ENCODE measurements at regions not wholly inside any gene's neighbourhood (a gene's known extent, or its start where the extent isn't known, plus 50 kb on each side); places are given as distances from the start of the nearest gene placed in this dataset.

DNA sequence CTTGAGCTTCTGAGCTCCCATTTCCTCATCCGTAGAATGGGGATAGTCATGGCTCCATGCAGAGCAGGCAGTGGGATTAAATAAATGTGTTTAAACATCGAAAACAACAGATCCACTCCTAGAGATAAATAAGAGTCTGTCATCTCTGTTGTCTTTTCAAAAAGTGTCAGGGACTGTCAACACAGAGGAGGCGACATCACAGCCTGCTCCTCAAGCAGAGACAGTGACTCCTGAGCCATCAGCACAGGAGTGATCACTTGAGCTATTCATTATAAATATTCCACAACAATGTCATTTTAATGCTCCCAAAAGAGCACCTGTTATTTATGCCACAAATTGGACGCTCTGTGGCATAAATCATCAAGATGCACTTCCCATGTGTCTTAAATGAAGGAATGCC is 605.6 kb upstream of the CDH5 start:
- TF ChIP-seq, protein P1, sequence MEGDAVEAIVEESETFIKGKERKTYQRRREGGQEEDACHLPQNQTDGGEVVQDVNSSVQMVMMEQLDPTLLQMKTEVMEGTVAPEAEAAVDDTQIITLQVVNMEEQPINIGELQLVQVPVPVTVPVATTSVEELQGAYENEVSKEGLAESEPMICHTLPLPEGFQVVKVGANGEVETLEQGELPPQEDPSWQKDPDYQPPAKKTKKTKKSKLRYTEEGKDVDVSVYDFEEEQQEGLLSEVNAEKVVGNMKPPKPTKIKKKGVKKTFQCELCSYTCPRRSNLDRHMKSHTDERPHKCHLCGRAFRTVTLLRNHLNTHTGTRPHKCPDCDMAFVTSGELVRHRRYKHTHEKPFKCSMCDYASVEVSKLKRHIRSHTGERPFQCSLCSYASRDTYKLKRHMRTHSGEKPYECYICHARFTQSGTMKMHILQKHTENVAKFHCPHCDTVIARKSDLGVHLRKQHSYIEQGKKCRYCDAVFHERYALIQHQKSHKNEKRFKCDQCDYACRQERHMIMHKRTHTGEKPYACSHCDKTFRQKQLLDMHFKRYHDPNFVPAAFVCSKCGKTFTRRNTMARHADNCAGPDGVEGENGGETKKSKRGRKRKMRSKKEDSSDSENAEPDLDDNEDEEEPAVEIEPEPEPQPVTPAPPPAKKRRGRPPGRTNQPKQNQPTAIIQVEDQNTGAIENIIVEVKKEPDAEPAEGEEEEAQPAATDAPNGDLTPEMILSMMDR (IDR thresholded peaks at IDR 0.05): no peak
- WGBS, 2 donors: 83 to 84% methylated on average over 4 of the region's 4 CpGs

GRCh38 chr16:65758620-65759019 is 607.9 kb upstream of the CDH5 start:
- Histone ChIP-seq H3K27ac (no peak overlapping the region), H3K9me3 (no peaks in the 10 kb centered on the region), H3K4me3 (no peak overlapping the region), H3K4me1 (peaks cover 0 to 10% (median 0%) of the 10 kb centered on the region in 9 donors), H3K36me3 (no peaks in the 10 kb centered on the region), H3K27me3 (no peaks in the 10 kb centered on the region)
- no peak for ATAC-seq
- TF ChIP-seq, protein P1 (IDR thresholded peaks at IDR 0.05): no peak
- WGBS, 2 donors: 75 to 84% methylated on average over 4 of the region's 4 CpGs
- no peak for DNase-seq
- intact Hi-C loops (cut with DNase I): no loop called here

More for the DNA sequence above, 605.6 kb upstream of the CDH5 start:
- Histone ChIP-seq H3K27ac (no peak overlapping the region), H3K4me1 (peaks cover 0 to 10% (median 0%) of the 10 kb centered on the region in 9 donors), H3K4me3 (no peak overlapping the region), H3K9me3 (no peaks in the 10 kb centered on the region), H3K27me3 (no peaks in the 10 kb centered on the region), H3K36me3 (no peaks in the 10 kb centered on the region)
- intact Hi-C loops (cut with DNase I): no loop called here
- ATAC-seq: no peak
- DNase-seq: no peak

DNA sequence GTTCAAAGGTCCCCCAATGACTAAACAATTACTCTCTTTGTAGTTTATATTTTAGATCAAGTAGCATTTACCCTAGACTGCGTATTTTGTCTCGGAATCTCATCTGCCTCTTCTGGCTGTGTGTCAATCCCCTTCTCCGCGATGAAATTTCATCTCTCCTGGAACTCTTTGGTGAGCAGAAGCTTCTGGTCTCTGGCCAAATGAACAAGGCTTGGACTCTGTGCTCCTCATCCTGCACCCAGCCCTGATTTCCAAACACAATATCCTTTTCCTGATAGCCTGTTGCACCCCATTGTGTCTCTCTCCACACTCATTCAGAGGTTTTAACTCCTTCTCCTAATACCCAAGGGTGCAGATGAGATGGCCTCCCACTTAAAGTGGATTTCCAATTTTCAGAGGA is 609.4 kb upstream of the CDH5 start:
- Histone ChIP-seq H3K36me3 (no peaks in the 10 kb centered on the region), H3K27me3 (peaks cover 0 to 8% (median 0%) of the 10 kb centered on the region in 7 donors), H3K4me1 (peaks cover 0 to 10% (median 0%) of the 10 kb centered on the region in 9 donors), H3K27ac (no peak overlapping the region), H3K9me3 (no peaks in the 10 kb centered on the region), H3K4me3 (no peak overlapping the region)
- TF ChIP-seq, protein P1 (IDR thresholded peaks at IDR 0.05): no peak
- no peak for ATAC-seq
- no peak for DNase-seq
- 54 to 68% methylated on average over 4 of the region's 4 CpGs for WGBS, 2 donors
- intact Hi-C loops (cut with DNase I): no loop called here

- Histone ChIP-seq H3K27me3 (peaks cover 0 to 8% (median 0%) of the 10 kb centered on the region in 7 donors), H3K9me3 (no peaks in the 10 kb centered on the region), H3K4me1 (peaks cover 0 to 10% (median 0%) of the 10 kb centered on the region in 9 donors), H3K4me3 (no peak overlapping the region), H3K27ac (no peak overlapping the region), H3K36me3 (no peaks in the 10 kb centered on the region)
- WGBS, 2 donors: 87 to 89% methylated on average over 4 of the region's 4 CpGs
- ATAC-seq (no peak), DNase-seq (no peak)
- intact Hi-C loops (cut with DNase I): no loop called here
- TF ChIP-seq, protein P1 (IDR thresholded peaks at IDR 0.05): no peak
These were observed 610.3 kb upstream of the CDH5 start for GRCh38 chr16:65756163-65756562.
